HCT116 (cell line): ENCODE measurements at regions not wholly inside any gene's neighbourhood (a gene's known extent, or its start where the extent isn't known, plus 50 kb on each side); places are given as distances from the start of the nearest gene placed in this dataset.
A peak's percentile ranks its signal among the peaks of the same experiment; 100 is the strongest.
"Not testable (repeated sequence)": the region's sequence is repeated elsewhere in the genome, so short reads cannot be mapped to it uniquely, and the experiment has no call there.

Experiments used
- CBX3 ChIP-seq: IDR thresholded peaks from 2 replicates; pipeline ENCODE4 v1.6.1; 2012; ENCODE audit warnings: low read depth
- EGR1 ChIP-seq: IDR thresholded peaks from 2 replicates; pipeline ENCODE4 v1.6.1; 2012; ENCODE audit warnings: low read depth
- ELF1 ChIP-seq: IDR thresholded peaks from 2 replicates; pipeline ENCODE4 v1.6.1; 2012; ENCODE audit warnings: low read depth, borderline replicate concordance
- EZH2 ChIP-seq: fragments of 200-600 bp; sonication (generic); IDR thresholded peaks from 2 replicates; pipeline ENCODE4 v1.6.1; 2017; ENCODE audit warnings: antibody characterized with exemption, mixed run types
- EZH2phosphoT487 ChIP-seq: fragments of 200-600 bp; IDR thresholded peaks from 2 replicates; pipeline ENCODE4 v1.6.1; 2018; ENCODE audit warnings: antibody characterized with exemption, borderline replicate concordance
- JUND ChIP-seq: IDR thresholded peaks from 2 replicates; pipeline ENCODE4 v1.6.1; 2012
- POLR2A ChIP-seq: IDR thresholded peaks from 2 replicates; pipeline ENCODE4 v1.7.0; 2011; ENCODE audit warnings: borderline replicate concordance; ENCODE audit not compliant: insufficient read depth, insufficient read length; ENCODE audit errors: extremely low read depth
- POLR2AphosphoS5 ChIP-seq: IDR thresholded peaks from 2 replicates; pipeline ENCODE4 v1.6.1; 2011; ENCODE audit warnings: mild to moderate bottlenecking, low read depth, low read length, moderate library complexity
- SIN3A ChIP-seq: IDR thresholded peaks from 2 replicates; pipeline ENCODE4 v1.6.1; 2012; ENCODE audit warnings: low read depth
- TCF7L2 ChIP-seq: IDR thresholded peaks from 2 replicates; pipeline ENCODE4 v1.7.0; 2011; ENCODE audit warnings: borderline replicate concordance, inconsistent platforms; ENCODE audit not compliant: insufficient read depth, insufficient read length; ENCODE audit errors: extremely low read depth
- ZFX ChIP-seq: fragments of 450-650 bp; IDR thresholded peaks from 2 replicates; pipeline ENCODE4 v1.6.1; 2017
- ZNF274 ChIP-seq: fragments of 200-500 bp; sonication (Bioruptor generic); IDR thresholded peaks from 2 replicates; pipeline ENCODE4 v1.6.1; 2014; ENCODE audit warnings: mild to moderate bottlenecking, low read depth, low read length, inconsistent platforms
- TF ChIP-seq, protein P1 (sequence below), 3 experiments: fragments of 200-600 bp in 1 of 3; sonication (generic) in 1 of 3; IDR thresholded peaks in 2 of 3; conservative IDR thresholded peaks in 1 of 3; 2 replicates each; pipeline ENCODE4 v1.5.1; 2012 to 2017; ENCODE audit warnings: low read depth in 2 of 3, low read length in 2 of 3, antibody characterized with exemption in 1 of 3, borderline replicate concordance in 1 of 3, control low read depth in 1 of 3, mild to moderate bottlenecking in 1 of 3, mixed read lengths in 1 of 3, mixed run types in 1 of 3, moderate library complexity in 1 of 3; ENCODE audit not compliant: insufficient read depth in 1 of 3
- TF ChIP-seq, protein P2 (sequence below): IDR thresholded peaks from 2 replicates; pipeline ENCODE4 v1.6.1; 2012; ENCODE audit warnings: low read depth

DNA sequence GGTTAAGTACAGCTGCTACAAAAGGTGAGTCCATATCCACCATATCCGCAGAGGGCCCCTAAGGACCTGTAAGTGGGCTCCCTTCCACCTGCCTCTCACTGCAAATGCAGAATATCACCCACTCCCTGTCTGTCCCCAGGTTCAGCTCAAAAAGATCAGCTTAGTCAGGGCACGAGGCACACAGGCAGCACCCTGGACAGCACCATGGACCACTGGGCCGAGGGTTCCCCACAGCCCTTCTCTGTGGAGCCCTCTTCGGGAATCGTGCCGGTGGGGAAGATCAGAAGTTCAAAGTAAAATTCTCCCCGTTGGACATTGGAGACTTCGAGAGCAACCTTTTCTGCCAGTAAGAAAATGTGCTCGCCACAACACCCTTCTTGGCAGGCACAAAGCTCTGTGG lies 85.0 kb upstream of the NBPF12 start:
- TF ChIP-seq, protein P1, sequence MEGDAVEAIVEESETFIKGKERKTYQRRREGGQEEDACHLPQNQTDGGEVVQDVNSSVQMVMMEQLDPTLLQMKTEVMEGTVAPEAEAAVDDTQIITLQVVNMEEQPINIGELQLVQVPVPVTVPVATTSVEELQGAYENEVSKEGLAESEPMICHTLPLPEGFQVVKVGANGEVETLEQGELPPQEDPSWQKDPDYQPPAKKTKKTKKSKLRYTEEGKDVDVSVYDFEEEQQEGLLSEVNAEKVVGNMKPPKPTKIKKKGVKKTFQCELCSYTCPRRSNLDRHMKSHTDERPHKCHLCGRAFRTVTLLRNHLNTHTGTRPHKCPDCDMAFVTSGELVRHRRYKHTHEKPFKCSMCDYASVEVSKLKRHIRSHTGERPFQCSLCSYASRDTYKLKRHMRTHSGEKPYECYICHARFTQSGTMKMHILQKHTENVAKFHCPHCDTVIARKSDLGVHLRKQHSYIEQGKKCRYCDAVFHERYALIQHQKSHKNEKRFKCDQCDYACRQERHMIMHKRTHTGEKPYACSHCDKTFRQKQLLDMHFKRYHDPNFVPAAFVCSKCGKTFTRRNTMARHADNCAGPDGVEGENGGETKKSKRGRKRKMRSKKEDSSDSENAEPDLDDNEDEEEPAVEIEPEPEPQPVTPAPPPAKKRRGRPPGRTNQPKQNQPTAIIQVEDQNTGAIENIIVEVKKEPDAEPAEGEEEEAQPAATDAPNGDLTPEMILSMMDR (IDR thresholded peaks at IDR 0.05 in 2 of 3, conservative IDR thresholded peaks at IDR 0.05 in 1 of 3; ENCODE audit: borderline replicate concordance in 1 of 3, insufficient read depth in 1 of 3, low read depth in 2 of 3, low read length in 2 of 3): not testable (repeated sequence)
- TF ChIP-seq POLR2A, JUND, ZFX, ELF1, EGR1, ZNF274, EZH2phosphoT487, EZH2, CBX3, POLR2AphosphoS5, TCF7L2, SIN3A: not testable (repeated sequence)
- TF ChIP-seq, protein P2, sequence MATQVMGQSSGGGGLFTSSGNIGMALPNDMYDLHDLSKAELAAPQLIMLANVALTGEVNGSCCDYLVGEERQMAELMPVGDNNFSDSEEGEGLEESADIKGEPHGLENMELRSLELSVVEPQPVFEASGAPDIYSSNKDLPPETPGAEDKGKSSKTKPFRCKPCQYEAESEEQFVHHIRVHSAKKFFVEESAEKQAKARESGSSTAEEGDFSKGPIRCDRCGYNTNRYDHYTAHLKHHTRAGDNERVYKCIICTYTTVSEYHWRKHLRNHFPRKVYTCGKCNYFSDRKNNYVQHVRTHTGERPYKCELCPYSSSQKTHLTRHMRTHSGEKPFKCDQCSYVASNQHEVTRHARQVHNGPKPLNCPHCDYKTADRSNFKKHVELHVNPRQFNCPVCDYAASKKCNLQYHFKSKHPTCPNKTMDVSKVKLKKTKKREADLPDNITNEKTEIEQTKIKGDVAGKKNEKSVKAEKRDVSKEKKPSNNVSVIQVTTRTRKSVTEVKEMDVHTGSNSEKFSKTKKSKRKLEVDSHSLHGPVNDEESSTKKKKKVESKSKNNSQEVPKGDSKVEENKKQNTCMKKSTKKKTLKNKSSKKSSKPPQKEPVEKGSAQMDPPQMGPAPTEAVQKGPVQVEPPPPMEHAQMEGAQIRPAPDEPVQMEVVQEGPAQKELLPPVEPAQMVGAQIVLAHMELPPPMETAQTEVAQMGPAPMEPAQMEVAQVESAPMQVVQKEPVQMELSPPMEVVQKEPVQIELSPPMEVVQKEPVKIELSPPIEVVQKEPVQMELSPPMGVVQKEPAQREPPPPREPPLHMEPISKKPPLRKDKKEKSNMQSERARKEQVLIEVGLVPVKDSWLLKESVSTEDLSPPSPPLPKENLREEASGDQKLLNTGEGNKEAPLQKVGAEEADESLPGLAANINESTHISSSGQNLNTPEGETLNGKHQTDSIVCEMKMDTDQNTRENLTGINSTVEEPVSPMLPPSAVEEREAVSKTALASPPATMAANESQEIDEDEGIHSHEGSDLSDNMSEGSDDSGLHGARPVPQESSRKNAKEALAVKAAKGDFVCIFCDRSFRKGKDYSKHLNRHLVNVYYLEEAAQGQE: peak; percentile 34
